Stimulated activated CD8-positive, alpha-beta memory T cell treated with anti-CD3 and anti-CD28 coated beads, Interleukin-4, amount 100 ng/mL, for 24 hours (primary cell): ENCODE measurements at regions not wholly inside any gene's neighbourhood (a gene's known extent, or its start where the extent isn't known, plus 50 kb on each side); places are given as distances from the start of the nearest gene placed in this dataset.

Experiments
- DNase-seq: peaks from one replicate; pipeline ENCODE4 v3.0.0-alpha.2; 2020; ENCODE audit warnings: low read depth

DNA sequence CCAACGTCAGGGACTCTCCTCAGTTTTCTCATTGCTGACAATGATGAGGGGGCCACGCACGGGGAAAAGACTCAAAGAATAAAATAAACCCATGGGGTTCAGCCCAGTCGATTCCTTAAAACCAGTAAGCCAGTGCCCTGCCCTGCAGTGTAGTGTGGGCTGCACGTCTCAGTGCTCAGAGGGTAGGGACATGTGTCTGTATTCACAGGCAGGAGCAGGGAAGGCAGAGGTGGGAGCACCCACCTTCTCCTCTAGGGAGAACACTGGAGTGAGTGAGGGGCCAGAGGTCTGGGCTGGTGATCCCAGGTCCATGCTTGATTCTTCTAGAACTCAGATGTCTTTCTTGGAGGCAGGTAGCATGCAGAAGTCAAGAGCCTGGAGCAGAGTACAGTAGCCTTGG lies 303.6 kb downstream of the MATN1 start:
- no peak for DNase-seq

DNA sequence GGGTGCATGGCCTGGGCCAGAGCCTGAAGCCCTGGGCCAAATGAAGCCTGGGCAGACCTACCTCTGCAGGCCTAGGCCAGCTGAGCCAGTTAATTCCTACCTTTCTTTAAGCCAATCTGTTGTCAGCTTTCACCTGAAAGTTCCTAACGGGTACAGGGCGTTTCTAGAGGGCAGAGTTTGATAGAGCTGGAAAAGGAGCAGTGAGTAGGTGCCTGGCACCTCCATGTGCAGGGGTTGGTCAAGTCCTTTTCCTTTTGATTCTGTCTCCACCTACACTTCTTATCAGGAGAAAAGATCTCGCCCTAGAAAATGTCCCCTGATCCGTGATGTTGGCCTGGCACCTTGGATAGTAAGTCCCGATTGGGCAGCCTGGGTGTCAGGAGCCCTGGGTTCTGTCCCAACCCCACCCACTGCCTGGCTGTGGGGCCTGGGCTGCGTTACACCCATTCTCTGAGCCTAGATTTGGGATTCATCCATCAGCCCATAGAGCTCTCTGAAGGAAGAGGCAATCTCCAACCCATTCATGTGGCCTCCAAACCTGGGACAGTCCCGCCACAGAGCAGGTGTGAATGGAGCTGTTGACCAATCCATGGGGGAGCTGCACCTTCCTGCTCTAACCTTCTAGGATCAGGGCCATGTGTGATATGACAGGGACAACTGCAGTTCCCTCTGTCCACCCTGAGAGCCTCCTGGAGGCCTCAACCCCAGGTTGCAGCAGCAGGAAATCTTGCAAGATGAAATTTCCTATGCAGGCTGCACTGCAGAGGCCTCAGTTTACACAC lies 304.3 kb downstream of the MATN1 start:
- no peak for DNase-seq

DNA sequence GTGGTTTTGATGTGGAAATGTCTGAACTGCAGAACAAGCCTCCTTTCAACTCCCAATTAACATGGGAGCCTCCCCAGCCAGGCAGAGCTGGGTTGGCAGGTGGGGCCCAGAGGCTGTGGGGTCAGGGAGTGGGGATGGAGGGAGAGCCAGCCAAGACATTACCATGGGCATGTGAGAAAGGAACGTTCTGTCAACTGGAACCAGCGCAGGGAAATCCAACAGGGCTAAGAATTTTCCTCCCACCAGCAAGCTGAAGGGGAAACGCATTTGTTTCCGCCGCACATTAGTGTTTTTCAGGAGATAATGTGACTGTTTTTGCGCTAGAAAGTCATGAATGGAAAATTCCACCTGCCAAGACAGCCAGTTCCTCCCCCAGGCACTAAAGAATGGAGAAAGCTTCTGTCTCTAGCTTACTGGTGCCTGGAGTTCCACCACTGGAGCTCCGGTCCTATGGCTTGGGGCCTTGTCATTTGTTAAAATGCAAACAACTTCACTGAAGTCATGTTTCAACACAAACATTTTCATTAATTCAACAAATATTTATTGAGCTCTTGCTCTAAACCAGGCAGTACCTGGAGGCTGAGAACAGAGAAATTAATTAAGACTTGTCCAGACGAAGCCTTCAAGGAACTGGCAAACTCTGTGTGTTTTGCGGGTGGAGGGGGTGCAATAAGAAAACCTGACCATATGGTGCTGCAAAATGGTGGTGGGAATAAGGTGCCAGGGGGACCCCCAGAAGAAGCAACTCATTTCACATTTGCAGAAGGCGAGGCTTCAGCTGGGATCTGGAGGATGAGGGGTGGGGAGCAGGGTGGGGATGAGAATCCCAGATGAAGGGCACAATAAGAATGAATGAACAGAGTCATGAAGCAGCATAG lies 305.1 kb downstream of the MATN1 start:
- no peak for DNase-seq

DNA sequence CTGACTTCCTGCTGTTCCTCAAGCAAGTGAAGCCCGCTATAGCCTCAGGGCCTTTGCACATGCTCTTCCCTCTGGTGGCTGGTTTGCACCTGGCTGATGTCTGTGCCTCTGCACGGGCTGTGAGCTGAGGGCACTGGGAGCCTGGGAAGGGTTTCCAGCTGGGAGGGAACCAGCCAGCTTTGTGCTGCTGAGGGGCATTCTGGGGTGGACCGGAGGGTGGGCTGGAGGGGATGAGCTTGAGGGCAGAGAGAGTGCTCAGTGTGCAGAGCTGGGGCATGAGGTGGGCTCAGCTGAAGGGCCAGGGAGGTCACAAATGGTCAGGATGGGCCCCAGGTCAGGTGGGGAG lies 305.7 kb downstream of the MATN1 start:
- no peak for DNase-seq

DNA sequence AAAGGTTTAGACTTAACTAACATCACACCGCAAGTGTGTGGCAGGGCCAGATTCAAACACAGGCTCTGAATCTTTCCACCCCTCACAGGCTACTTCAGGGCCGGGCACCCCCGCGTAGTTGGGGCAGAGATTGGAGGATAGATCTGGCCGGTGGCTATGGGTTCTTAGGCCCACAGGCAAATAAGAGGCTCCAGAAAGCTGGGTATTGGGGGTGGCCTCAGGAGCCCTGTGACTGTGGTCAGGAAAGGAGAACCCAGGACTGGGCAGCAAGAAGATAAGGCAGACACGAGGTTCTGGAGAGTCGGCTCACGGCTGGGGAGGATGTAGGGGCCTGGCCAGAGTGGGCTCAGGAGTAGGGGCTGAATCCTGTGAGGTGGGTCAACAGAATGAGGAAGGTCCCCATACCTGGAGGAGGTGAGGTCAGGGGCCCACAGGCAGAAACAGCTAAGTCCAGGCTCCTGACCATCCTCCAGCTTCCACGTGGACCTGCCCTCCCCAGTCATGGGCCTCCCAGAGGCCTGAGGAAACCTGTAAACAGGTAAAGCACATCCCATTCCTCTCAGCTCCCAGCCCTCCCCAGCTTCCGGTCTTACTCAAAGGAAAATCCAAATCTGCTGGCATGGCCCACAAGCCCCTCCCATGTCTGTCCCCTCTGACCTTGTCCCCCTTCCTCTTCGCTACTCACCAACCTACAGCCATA lies 306.2 kb downstream of the MATN1 start:
- DNase-seq = no peak

DNA sequence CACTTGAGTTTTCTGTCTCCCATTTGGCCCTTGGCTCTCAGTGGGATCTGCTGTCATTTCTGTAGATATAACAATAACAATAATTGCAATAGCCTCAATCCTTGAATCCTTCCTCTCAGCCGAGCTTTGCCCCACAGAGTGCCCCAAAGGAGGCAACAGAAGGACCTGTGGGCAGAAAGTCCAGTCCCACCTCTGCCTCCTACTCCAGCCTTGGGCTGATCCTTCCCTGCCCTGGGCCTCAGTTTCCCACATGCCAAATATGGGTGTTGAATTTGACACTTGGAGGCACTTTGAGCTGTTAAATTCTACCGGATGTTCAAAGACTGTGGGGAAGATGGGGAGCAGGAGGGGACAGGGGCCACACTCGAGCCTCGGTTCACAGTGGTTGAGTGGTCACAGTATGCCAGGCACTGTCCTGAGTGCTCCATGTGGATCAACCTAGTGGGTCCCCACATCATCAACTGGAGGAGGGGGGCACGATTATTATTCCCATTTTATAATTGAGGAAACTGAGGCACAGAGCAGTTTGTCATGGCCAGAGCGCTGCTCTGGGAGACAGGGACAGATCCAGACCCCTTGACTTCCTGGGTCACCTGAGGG lies 307.1 kb downstream of the MATN1 start:
- DNase-seq = no peak

DNA sequence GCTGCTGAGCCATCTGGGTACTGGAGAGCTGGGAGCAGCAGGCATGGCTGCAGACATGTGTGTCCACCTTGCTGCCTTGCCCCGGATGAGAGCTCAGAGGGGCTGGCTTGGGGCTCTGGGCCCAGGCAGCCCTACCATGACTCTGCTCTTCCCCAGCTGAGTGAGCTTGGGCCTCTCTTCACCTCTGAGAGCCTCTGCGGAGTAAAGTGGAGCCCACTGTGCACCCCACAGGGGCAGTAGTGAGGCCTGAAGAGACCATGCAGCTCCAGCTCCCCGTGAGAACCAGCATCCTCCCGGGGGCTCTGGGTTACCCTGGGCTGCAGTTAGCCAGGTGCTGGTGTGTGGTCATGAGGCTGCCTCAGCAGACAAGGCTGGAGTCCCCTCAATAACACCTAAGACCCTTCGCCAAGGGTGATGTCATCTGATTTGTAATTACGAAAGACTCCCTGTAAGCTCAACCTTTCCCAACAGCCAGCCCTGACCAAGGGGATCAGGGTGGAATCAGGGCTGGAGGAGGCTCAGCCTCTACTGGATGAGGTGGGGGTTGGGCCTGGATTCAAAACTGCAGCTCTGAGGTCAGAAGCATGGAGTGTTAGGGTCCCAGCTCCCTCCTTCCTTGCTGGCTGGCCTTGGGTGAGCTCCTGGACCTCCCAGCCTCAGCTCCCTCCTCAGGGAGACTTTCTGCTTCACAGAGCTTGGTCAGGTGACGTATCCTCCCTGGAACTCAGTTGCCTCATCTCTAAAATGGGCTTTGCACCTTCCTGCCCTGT lies 308.0 kb downstream of the MATN1 start:
- no peak for DNase-seq

DNA sequence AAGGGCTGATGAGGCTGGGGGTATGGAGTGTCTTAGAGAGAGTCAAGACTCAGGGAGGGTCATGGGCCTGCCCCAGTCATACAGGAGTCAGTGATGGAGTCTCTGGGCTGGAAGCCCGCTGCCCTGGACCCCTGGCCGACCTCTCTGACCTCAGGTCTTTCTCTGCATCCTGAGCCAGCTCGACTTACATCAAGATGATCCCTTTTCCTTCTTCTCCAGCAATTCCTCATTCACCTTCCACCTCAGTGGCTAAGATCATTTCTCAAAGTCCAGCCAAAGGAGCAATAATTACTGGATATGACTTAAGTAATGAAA lies 308.6 kb downstream of the MATN1 start:
- DNase-seq = no peak

DNA sequence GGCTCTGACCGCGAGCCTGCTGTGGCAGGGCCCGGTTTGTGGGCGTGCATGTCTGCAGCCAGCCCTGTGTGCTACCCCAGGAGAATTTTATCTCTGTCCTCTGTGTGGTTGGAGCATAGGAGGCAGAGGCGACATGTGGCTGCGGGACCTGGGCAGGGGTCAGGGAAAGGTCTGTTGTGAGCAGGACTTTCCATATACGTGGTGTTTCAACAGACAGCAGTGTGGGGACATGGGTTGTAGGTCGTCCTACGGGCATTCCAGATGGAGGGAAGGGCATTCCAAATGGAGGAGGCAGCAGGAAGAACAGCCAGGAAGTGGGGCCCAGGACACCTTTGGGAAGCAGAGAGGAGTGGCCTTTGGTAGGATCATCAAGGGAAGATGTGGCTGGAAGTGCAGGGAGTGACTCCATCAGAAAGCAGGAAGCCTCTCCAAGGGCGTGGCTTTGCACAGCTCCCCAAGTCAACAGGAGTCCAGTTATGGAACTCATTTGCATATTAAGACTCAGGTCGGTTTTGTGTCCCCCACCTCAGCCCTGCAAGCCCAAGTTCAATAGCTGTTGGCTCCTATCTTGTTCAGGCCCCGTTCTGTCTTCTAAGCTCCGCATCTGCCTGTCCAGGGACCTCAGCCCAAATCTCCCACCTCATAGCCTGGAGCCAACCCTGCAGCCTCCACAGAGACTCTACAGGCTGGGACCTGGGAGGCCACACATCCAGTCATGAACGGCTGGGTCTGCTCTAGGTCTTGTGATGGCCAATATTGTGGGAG lies 309.1 kb downstream of the MATN1 start:
- DNase-seq = no peak

DNA sequence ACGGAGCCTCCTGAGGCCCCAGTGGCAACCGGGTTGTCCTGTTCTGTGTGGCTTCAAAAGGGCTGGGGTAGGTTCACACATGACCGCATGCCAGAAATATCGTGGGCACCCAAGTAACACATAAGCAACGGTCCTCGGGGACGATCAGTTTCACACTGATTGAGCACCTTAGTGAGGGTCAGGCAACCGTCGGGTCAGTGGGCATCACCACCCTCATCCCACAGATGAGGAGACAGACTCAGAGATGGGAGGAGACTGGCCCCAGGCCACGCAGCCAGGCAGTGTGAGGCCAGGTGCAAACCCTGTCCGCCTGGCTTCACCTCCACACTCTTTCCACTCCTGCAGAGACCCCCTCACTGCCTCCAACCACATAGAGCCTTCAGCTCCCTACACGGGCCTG lies 309.8 kb downstream of the MATN1 start:
- no peak for DNase-seq

DNA sequence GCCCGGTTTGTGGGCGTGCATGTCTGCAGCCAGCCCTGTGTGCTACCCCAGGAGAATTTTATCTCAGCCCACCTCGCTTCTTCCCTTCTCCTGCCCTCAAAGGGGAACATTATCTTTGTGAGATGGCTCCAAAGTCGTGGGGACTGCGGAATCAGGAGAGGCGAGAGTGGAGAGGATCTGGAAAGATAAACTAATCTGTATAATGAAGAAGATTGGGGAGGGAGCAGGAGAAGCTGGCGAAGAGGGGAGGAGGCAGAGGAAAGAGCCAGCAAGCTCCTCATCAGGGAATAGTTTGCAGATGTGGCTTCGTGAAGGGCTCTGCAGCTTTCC lies 310.3 kb downstream of the MATN1 start:
- no peak for DNase-seq

DNA sequence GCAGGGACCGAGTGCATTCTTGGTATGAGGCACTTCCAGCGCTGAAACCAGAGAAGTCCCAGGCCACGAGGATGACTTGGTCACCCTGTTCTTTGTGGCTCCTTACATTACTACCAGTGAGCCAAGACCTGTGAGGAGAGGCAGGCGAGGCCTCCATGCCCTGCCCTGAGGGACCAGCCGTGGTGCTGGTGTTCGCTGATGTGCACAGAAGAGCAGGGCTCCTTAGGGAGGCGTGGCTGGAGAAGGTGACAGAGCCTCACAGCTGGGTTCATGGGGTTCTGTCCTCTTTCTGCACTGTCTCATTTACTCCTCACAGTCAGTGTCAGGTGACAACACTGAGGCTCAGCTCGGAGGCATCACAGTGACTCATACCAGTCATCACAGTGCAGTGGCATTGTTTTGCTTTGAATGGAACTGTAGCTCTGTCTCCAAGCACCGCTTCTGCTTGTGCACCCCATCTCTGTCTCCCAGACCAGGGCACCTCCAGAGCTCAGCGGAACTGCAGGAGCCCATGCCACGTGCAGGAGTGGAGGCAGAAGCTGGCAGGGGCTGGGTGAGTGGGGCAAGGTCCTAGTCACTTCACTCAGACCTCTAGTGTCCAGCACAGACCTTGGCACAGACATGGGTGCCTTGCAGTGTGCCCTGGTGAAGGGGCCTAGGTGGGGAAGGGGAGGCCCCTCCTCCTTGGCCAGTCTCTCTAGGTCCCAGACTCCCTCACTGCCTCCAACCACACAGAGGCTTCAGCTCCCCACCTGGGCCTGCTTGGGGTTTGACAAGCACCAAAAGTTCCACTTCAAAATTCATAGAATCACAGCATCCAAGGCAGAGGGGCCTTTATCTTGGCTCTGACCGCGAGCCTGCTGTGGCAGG lies 310.9 kb downstream of the MATN1 start:
- no peak for DNase-seq

DNA sequence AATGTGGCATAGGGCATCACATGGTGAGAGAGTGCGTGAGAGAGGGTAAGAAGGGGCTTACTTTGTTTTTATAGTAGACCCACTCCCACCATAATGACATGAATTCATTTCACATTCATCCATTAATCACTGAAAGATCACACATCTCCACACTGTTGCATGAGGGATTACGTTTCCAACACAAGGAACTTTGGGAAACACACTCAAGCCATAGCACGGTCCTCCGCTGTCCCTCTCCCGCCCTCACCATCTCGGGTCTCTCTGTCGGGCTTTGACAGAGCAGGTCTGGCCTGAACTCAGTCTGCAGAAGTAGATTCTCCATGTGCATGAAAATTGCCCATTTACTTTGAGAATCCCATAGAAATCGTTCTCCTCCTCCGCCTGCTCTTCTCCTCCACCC lies 312.2 kb downstream of the MATN1 start:
- DNase-seq = no peak

DNA sequence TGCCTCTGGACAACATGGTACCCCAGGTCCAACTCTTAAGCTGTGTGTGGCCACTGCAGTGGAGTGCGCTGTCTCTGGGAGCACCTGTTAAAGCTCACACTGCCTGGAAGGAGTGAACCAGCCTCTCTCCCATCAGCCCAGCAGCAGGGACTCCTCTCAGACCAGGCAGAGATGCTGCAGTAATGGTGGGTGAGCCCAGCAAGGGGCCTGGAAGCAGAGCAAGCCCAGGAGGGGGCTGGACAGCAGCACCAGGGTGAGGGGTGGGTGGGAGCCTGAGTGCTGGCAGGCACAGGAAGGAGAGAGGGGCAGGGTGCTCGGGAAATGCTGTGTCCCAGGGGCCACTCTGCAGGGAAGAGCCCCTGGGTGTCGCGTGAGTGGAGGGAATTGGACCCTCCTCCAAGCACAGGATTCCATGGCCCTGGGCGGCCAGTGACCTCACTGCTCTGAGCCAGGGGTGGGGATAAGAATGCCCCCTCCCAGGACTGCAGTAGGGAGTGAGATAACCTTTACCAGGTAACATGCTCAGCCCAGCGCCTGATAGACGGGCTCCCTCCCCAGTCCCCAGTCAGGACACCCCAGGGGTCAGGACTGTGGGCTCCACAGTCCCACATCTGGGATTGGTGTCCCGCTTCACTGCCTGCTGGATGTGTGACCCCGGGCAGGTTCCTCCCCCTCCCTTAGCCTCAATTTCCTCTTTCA lies 313.1 kb downstream of the MATN1 start:
- no peak for DNase-seq

DNA sequence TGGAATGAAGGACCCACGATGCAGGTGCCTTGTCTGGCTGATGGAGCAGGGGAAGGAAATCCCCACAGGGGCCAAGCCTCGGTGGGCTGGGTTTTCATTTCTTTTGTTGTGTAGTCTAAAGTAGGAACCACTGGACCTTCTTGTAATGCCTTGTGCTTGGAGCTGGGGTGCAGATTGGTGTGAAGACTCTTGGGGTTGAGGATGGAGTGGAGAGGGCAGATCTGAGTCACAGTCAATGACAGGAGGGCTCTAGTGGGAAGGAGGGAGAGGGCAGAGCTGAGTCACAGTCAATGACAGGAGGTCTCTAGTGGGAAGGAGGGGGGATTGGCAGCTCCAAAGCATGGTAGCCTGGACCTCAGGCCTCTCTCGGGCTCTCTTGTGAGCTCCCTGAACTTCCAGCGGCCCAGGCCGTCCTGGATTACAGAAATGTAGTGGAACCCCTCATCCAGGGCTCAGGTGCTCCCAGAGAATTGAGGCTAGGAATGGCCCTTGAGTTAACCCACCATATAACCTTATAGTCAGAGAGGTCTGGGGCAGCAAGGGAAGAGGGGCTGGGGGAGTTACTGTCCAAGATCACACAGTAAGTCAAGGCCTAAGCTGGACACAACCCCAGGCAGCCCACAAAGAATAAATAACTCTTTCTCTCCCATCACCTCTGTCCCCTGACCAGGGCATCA lies 313.8 kb downstream of the MATN1 start:
- DNase-seq = no peak

DNA sequence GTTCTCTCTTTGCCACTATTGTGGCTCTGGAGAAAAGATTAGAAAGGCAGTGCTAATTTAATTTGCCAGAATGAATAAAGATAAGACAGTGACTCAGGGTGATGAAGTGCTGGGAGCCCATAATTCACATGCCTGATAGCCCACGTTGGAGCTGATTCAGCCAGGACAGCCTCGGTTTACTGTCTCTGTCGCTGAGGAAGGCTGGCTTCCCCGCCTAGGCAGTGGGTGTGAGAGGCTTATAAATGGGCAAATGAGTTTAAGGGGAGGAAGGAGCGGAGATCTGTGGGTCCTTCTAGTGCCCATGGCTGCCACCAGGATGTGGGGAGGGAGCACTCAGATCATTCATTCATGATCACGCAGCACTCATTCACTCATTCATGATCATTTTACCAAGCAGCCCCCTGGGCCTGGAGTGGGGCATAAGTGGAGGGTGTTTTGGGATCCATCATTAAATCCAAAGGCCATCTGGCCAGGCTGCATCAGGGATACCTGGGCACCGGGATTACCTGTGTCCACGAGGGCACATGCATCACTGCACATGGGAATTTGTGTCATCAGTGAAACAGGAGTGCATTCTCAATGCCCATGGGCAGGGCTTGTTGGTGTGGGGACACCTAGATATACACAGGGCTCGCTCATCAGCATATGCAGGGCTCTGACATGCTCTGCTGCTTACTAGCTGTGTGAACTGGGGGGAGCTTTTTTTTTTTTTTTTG lies 315.4 kb downstream of the MATN1 start:
- no peak for DNase-seq

DNA sequence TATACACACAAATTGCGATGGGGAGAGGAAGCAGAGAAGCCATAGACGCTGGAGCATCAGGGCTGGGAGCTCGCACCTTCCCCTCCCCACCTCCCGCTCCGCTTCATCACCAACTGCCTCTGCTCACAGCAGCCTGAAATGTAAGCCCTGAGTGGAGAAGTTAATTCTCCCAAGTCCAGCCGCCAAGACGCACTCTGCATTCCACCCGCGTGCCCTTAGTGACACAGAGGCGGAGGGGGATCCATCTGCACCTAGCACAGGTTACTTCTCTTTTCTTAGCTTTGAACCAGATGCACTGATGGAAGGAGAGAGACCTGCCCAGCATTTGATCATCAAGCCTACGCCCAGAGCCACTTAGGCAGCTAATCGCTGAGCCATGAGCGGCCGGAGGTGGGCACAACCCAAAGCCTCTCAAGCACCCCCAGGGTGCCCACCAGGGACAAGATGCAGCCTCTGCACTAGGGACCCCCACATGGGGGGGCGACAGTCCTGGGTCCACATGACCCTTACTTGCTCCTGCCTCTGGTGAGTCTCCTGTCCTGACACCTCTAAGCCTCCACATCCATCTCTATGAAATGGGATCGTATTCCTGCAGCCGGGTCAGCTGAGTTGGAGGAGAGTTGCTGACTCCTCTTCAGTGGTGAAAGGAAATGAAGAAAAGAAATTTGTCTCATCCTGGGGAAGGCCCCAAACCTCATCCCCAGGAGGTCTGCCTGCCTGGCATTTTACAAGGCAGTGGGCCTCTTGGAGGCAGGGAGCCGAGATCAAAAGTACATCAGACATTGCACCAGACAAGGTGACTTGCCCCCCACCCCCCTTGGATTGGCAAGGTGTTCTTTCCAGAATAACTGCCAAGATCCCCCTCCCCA lies 316.2 kb downstream of the MATN1 start:
- DNase-seq = no peak
